GM12892 (cell line): ENCODE measurements at regions not wholly inside any gene's neighbourhood (a gene's known extent, or its start where the extent isn't known, plus 50 kb on each side); places are given as distances from the start of the nearest gene placed in this dataset.

Experiments used
- POLR2A ChIP-seq: IDR thresholded peaks from 2 replicates; pipeline ENCODE4 v1.6.1; 2011; ENCODE audit warnings: low read depth, low read length, control low read depth
- POLR2AphosphoS5 ChIP-seq: IDR thresholded peaks from 2 replicates; pipeline ENCODE4 v1.6.1; 2011; ENCODE audit warnings: low read depth, low read length, control low read depth

GRCh38 chr1:232183266-232183800 lies 446.6 kb downstream of the SIPA1L2 start:
- TF ChIP-seq POLR2AphosphoS5 (no peak), POLR2A (no peak)
